ENCODE measurements at regions not wholly inside any gene's neighbourhood (a gene's known extent, or its start where the extent isn't known, plus 50 kb on each side); places are given as distances from the start of the nearest gene placed in this dataset.

GRCh38 chr13:67754012-67754411 lies 523.9 kb upstream of the PCDH9 start:
- no peak for TF ChIP-seq POLR2AphosphoS5 (IDR thresholded peaks at IDR 0.05; ENCODE audit: low read depth, low read length)
- TF ChIP-seq, protein P1, sequence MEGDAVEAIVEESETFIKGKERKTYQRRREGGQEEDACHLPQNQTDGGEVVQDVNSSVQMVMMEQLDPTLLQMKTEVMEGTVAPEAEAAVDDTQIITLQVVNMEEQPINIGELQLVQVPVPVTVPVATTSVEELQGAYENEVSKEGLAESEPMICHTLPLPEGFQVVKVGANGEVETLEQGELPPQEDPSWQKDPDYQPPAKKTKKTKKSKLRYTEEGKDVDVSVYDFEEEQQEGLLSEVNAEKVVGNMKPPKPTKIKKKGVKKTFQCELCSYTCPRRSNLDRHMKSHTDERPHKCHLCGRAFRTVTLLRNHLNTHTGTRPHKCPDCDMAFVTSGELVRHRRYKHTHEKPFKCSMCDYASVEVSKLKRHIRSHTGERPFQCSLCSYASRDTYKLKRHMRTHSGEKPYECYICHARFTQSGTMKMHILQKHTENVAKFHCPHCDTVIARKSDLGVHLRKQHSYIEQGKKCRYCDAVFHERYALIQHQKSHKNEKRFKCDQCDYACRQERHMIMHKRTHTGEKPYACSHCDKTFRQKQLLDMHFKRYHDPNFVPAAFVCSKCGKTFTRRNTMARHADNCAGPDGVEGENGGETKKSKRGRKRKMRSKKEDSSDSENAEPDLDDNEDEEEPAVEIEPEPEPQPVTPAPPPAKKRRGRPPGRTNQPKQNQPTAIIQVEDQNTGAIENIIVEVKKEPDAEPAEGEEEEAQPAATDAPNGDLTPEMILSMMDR (IDR thresholded peaks at IDR 0.05) = no peak
- TF ChIP-seq TCF7L2 (IDR thresholded peaks at IDR 0.05; ENCODE audit: low read depth, low read length) = no peak
